ENCODE measurements at regions not wholly inside any gene's neighbourhood (a gene's known extent, or its start where the extent isn't known, plus 50 kb on each side); places are given as distances from the start of the nearest gene placed in this dataset.
A peak's percentile ranks its signal among the peaks of the same experiment; 100 is the strongest.

GRCh38 chr20:53708129-53708968, 114.7 kb upstream of the ZNF217 start:
- intact Hi-C loops (cut with DNase I), result no loop called here
- Histone ChIP-seq H3K4me1 (ENCODE audit: insufficient read depth) (peaks cover 8% of the 10 kb centered on the region), H3K27ac (no peak overlapping the region), H3K9me3 (no peaks in the 10 kb centered on the region), H3K27me3 (no peaks in the 10 kb centered on the region), H3K4me3 (no peak overlapping the region), H3K36me3 (no peaks in the 10 kb centered on the region)
- WGBS, 3 donors, result 37 to 57% (median 41%) methylated on average over 6 of the region's 6 CpGs
- TF ChIP-seq POLR2A (IDR thresholded peaks at IDR 0.05) (no peak), EP300 (IDR thresholded peaks at IDR 0.05) (no peak), CTCF (IDR thresholded peaks at IDR 0.05) (no peak)
- no peak for DNase-seq

GRCh38 chr20:53707371-53708055, 113.9 kb upstream of the ZNF217 start:
- Histone ChIP-seq H3K27ac (no peak overlapping the region), H3K9me3 (no peaks in the 10 kb centered on the region), H3K36me3 (no peaks in the 10 kb centered on the region), H3K27me3 (no peaks in the 10 kb centered on the region), H3K4me1 (ENCODE audit: insufficient read depth) (peaks cover 8% of the 10 kb centered on the region), H3K4me3 (no peak overlapping the region)
- WGBS, 3 donors, result 64 to 69% (median 64%) methylated on average over 6 of the region's 6 CpGs
- DNase-seq, result no peak
- intact Hi-C loops (cut with DNase I), result no loop called here
- TF ChIP-seq EP300 (IDR thresholded peaks at IDR 0.05) (no peak), POLR2A (IDR thresholded peaks at IDR 0.05) (no peak), CTCF (IDR thresholded peaks at IDR 0.05) (no peak)

- no peaks in the 10 kb centered on the region for H3K9me3 ChIP-seq
- H3K36me3 ChIP-seq, result no peaks in the 10 kb centered on the region
- H3K4me3 ChIP-seq, result no peak overlapping the region
- H3K4me1 ChIP-seq (ENCODE audit: insufficient read depth), result peaks cover 6% of the 10 kb centered on the region
- intact Hi-C loops (cut with DNase I), result no loop called here
- peak overlapping the region in 1 of 2 donors; percentile 30 for H3K27ac ChIP-seq
- WGBS, 3 donors, result 18 to 26% (median 21%) methylated on average over 6 of the region's 6 CpGs
- TF ChIP-seq CTCF (IDR thresholded peaks at IDR 0.05), result no peak
- no peak for TF ChIP-seq POLR2A (IDR thresholded peaks at IDR 0.05)
- no peak for TF ChIP-seq EP300 (IDR thresholded peaks at IDR 0.05)
- H3K27me3 ChIP-seq, result no peaks in the 10 kb centered on the region
- no peak for DNase-seq
Measured at GRCh38 chr20:53706466-53707370, 113.1 kb upstream of the ZNF217 start.

GRCh38 chr20:53706008-53706465, 112.4 kb upstream of the ZNF217 start:
- no peak for DNase-seq
- TF ChIP-seq EP300 (IDR thresholded peaks at IDR 0.05), result no peak
- TF ChIP-seq POLR2A (IDR thresholded peaks at IDR 0.05), result no peak
- no peak for TF ChIP-seq CTCF (IDR thresholded peaks at IDR 0.05)
- Histone ChIP-seq H3K4me3 (no peak overlapping the region), H3K27ac (peak overlapping the region in 1 of 2 donors; percentile 30), H3K9me3 (no peaks in the 10 kb centered on the region), H3K4me1 (ENCODE audit: insufficient read depth) (peaks cover 2% of the 10 kb centered on the region), H3K27me3 (no peaks in the 10 kb centered on the region), H3K36me3 (no peaks in the 10 kb centered on the region)
- WGBS, 3 donors, result 51 to 65% (median 54%) methylated on average over 2 of the region's 2 CpGs
- intact Hi-C loops (cut with DNase I), result no loop called here
